HepG2 (cell line): ENCODE measurements at regions not wholly inside any gene's neighbourhood (a gene's known extent, or its start where the extent isn't known, plus 50 kb on each side); places are given as distances from the start of the nearest gene placed in this dataset.
A peak's percentile ranks its signal among the peaks of the same experiment; 100 is the strongest.

Experiments used
- ARNT2 ChIP-seq: sonication (generic); formaldehyde crosslinking; IDR thresholded peaks from 2 replicates; pipeline ENCODE4 v1.8.0; 2022; ENCODE audit warnings: mild to moderate bottlenecking, low read depth, missing genetic modification reagents, moderate library complexity
- CENPT ChIP-seq: sonication (generic); formaldehyde crosslinking; IDR thresholded peaks from 2 replicates; pipeline ENCODE4 v1.8.0; 2022; ENCODE audit warnings: low read depth, mild to moderate bottlenecking, moderate library complexity, missing genetic modification reagents
- CTCF ChIP-seq: sonication (generic); formaldehyde crosslinking; IDR thresholded peaks from 2 replicates; pipeline ENCODE4 v1.5.0; 2020; ENCODE audit warnings: mild to moderate bottlenecking, missing genetic modification reagents, moderate library complexity
- FOXA1 ChIP-seq, 2 experiments: fragments of 450-650 bp in 1 of 2; sonication (generic) in 1 of 2; formaldehyde crosslinking in 1 of 2; IDR thresholded peaks; 2 replicates each; pipeline versions ENCODE4 v1.4.0 to v1.6.1; 2016 to 2020; ENCODE audit warnings: missing genetic modification reagents in 1 of 2
- JUN ChIP-seq: sonication (generic); formaldehyde crosslinking; IDR thresholded peaks from 2 replicates; pipeline ENCODE4 v1.4.0; 2020; ENCODE audit warnings: mild to moderate bottlenecking, missing genetic modification reagents
- POLR2A ChIP-seq, 2 experiments: IDR thresholded peaks; 2 replicates each; pipeline ENCODE4 v1.6.1; 2011; ENCODE audit warnings: low read depth in 2 of 2, low read length in 2 of 2, mild to moderate bottlenecking in 1 of 2, moderate library complexity in 1 of 2; ENCODE audit not compliant: insufficient read depth in 1 of 2
- PRDM10 ChIP-seq: sonication (generic); formaldehyde crosslinking; IDR thresholded peaks from 2 replicates; pipeline ENCODE4 v1.4.0; 2020; ENCODE audit warnings: low read depth, missing genetic modification reagents
- SAP130 ChIP-seq: IDR thresholded peaks from 2 replicates; pipeline ENCODE4 v1.6.1; 2016; ENCODE audit warnings: low read depth
- SMAD9 ChIP-seq: sonication (generic); formaldehyde crosslinking; IDR thresholded peaks from 2 replicates; pipeline ENCODE4 v1.5.1; 2020; ENCODE audit warnings: mild to moderate bottlenecking, missing genetic modification reagents
- SOX13 ChIP-seq, 3 experiments: fragments of 450-650 bp in 1 of 3; sonication (generic) in 1 of 3; formaldehyde crosslinking in 1 of 3; IDR thresholded peaks in 2 of 3; conservative IDR thresholded peaks in 1 of 3; 2 replicates each; pipeline versions ENCODE4 v1.5.0 to v1.6.1; 2016 to 2020; ENCODE audit warnings: antibody characterized with exemption in 1 of 3, mild to moderate bottlenecking in 1 of 3, missing compliant biosample characterization in 1 of 3, missing genetic modification reagents in 1 of 3, moderate library complexity in 1 of 3
- SRY ChIP-seq: sonication (generic); formaldehyde crosslinking; IDR thresholded peaks from 2 replicates; pipeline ENCODE4 v1.8.0; 2022; ENCODE audit warnings: mild to moderate bottlenecking, missing genetic modification reagents
- ZNF20 ChIP-seq: sonication (generic); formaldehyde crosslinking; IDR thresholded peaks from 2 replicates; pipeline ENCODE4 v1.4.0; 2020; ENCODE audit warnings: mild to moderate bottlenecking, moderate library complexity, missing genetic modification reagents
- ZNF280B ChIP-seq: sonication (generic); formaldehyde crosslinking; IDR thresholded peaks from 2 replicates; pipeline ENCODE4 v1.5.0; 2020; ENCODE audit warnings: missing genetic modification reagents, mild to moderate bottlenecking, borderline replicate concordance
- ZNF562 ChIP-seq: sonication (generic); formaldehyde crosslinking; IDR thresholded peaks from 2 replicates; pipeline ENCODE4 v1.8.0; 2022; ENCODE audit warnings: missing genetic modification reagents, borderline replicate concordance
- ZNF616 ChIP-seq: sonication (generic); formaldehyde crosslinking; IDR thresholded peaks from 2 replicates; pipeline ENCODE4 v1.5.0; 2020; ENCODE audit warnings: low read depth, mild to moderate bottlenecking, missing genetic modification reagents
- ZNF770 ChIP-seq: sonication (generic); formaldehyde crosslinking; IDR thresholded peaks from 2 replicates; pipeline ENCODE4 v1.5.0; 2020; ENCODE audit warnings: mild to moderate bottlenecking, missing genetic modification reagents
- ZNF772 ChIP-seq: sonication (generic); formaldehyde crosslinking; IDR thresholded peaks from 2 replicates; pipeline ENCODE4 v1.5.0; 2020; ENCODE audit warnings: mild to moderate bottlenecking, missing genetic modification reagents
- ZNF777 ChIP-seq: sonication (generic); formaldehyde crosslinking; IDR thresholded peaks from 2 replicates; pipeline ENCODE4 v1.4.0; 2020; ENCODE audit warnings: missing genetic modification reagents
- ZSCAN20 ChIP-seq: sonication (generic); formaldehyde crosslinking; IDR thresholded peaks from 2 replicates; pipeline ENCODE4 v1.4.0; 2020; ENCODE audit warnings: missing genetic modification reagents, mild to moderate bottlenecking, borderline replicate concordance

GRCh38 chr14:29016050-29016900 lies 249.7 kb downstream of the FOXG1 start (continued):
- TF ChIP-seq SOX13 (IDR thresholded peaks at IDR 0.05) (no peak), SOX13 (CRISPR knock-in tag; conservative IDR thresholded peaks at IDR 0.05 in 1 of 2, IDR thresholded peaks at IDR 0.05 in 1 of 2) (no peak; a peak in 1 of 4 replicates), ZNF616 (CRISPR knock-in tag) (no peak), POLR2A (IDR thresholded peaks at IDR 0.05; ENCODE audit: insufficient read depth in 1 of 2, low read depth in 2 of 2, low read length in 2 of 2) (no peak), CENPT (no peak), FOXA1 (IDR thresholded peaks at IDR 0.05) (no peak), FOXA1 (CRISPR knock-in tag; IDR thresholded peaks at IDR 0.05) (no peak), ZNF280B (CRISPR knock-in tag) (no peak), ARNT2 (CRISPR knock-in tag) (no peak), JUN (CRISPR knock-in tag) (no peak), SAP130 (CRISPR knock-in tag) (no peak), ZNF777 (CRISPR knock-in tag) (no peak), CTCF (CRISPR knock-in tag) (peak; percentile 98), ZNF20 (no peak), ZNF770 (CRISPR knock-in tag) (no peak), SRY (CRISPR knock-in tag) (no peak), PRDM10 (CRISPR knock-in tag) (no peak), ZNF562 (CRISPR knock-in tag) (no peak), ZSCAN20 (CRISPR knock-in tag) (no peak), SMAD9 (no peak), ZNF772 (no peak)
